DMS79 (cell line): ENCODE measurements at regions not wholly inside any gene's neighbourhood (a gene's known extent, or its start where the extent isn't known, plus 50 kb on each side); places are given as distances from the start of the nearest gene placed in this dataset.

Source experiments
- DNase-seq: peaks from one replicate; lab custom pipeline; 2025; lab: John Stamatoyannopoulos, UW

GRCh38 chr12:93015871-93016751 is 87.0 kb upstream of the EEA1 start:
- DNase-seq: no peak

DNA sequence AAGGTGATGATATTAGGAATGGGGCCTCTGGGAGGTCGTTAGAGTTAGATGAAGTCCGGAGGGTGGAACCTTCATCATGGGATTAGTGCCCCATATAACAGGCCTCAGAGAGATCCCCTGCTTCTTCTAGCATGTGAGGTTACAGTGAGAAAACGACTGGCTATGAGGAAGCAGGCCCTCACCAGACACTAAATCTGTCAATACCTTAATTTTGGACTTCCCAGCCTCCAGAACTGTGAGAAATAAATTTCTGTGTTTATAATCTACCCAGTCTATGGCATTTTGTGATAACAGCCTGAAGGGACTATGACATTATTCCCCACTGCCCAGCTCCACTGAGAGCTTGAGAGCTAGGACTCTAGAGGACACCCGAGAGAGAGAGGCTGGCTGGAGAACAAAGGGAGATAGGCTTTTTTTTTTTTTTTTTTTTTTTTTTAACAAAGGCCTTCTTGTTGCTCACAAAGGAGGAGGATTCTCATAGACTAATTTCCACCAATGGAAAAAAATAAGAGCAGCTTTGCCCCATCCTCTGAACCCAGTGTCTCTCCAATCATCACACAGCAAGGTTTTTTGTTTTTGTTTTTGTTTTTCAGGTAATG is 87.8 kb upstream of the EEA1 start:
- no peak for DNase-seq

- no peak for DNase-seq
Measured at GRCh38 chr12:93018610-93019009, 89.5 kb upstream of the EEA1 start.

DNA sequence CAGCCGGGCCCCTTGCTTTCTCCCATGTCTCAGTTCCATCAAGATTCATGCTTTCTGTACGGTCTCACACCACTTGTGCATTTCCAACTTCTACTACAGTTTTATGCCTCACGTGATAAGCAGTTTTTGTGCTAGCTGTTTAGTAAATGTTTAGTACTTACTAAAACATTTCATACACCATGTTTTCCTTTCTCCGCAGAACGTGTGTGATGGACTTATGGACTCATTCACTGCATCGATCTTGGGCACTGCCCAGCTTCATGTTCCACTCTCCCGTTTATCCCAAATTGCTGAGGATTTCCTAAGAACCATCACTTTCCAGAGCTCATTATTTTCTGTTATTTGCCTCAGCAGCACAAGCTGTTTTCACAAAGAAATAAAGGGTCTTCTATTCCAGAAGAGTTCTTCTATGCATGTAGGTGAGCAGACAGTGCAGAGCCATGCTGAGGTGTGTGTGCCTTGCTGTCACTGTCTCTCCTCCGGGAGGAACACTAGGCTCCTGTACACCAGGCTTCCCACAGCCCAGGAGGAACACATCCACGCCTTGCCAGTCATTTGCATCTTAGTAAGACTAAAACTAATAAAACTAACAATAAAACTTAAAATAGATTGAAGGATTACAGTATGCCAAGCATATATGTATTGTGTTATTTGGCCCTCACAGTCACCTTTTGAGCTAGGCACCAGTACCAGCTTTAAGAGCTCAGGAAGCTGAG is 90.3 kb upstream of the EEA1 start:
- no peak for DNase-seq

GRCh38 chr12:93019975-93020630 is 91.0 kb upstream of the EEA1 start:
- DNase-seq: no peak

DNA sequence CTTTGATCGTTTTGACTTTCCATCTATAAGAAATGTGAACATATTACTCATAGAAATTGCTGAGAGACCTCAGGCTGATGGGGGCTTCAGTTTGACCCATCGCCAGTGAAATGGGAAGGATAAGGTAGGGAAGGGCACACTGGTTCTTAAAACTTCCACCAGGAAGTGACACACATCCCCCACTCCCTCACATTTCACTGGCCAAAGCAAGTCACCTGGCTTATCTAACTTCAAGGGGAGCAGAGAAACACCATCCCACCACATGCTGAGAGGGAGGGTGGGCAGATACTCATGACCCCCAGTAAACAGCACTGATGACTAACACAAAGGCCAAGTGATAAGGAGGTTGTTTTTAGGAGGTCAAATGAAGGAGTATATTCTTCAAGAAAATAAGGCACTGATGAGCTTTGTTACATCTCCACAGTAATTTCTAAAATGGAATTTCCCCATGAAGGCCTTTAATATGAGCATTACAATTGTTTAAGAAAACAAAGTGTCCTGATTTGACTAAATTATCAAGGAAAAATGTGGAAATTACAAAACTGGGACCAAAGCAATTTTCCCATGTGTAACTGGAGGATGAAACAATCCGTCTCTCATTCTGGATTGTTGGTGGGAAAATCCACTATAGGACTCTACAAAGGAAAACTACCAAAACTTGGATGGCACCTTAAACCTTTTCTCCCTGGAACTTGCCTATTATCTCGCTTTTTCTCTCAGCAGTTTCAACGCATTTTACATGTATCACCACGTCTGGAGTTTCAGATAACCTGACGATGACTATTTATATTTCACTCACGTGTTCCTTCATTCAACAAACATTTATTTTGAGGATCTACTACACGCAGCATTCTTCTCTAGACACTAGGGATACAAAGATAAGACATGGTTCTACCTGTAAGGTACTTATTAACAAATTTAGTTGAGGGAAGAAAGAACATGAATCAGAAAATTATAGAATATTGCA is 91.8 kb upstream of the EEA1 start:
- no peak for DNase-seq

GRCh38 chr12:93022603-93023340 is 93.7 kb upstream of the EEA1 start:
- DNase-seq: no peak

- no peak for DNase-seq
Measured at GRCh38 chr12:93025145-93026103, 96.3 kb upstream of the EEA1 start.

DNA sequence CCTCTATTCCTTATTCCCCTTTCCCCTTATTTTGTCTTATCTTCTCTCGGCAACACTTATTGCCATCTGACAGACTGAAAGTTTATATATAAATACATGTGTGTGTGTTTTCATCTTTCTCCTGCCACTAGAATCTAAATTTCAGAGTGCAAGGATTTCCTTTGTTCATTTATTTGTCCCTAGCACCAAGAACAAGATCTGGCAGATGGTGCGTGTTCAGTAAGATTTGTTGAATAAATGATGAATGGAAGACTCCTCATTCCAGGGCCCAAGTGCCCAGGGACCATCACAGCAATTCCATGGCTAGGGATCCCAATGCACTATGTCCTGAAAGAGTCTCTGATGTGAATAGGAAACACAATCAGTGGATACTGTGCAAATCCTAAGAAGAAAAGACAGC is 97.9 kb upstream of the EEA1 start:
- DNase-seq: no peak

- DNase-seq: no peak
Measured at GRCh38 chr12:93029091-93029490, 100.0 kb upstream of the EEA1 start.

DNA sequence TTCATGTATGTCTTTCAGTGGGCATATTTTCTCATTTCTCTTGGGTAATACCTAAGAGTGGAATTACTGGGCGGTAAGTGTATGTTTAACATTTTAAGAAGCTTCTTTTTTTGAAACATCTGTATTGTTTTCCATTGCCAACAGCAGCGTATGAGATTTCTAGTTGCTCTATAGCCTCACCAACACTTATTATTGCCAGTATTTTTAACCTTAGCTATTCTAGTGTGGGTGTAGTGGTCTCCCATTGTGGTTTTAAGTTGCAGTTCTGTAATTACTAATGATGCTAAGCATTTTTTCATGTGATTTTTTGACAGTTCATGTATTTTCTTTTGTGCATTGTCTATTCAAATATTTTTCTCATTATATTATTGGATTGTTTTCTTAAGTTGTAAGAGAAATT is 101.9 kb upstream of the EEA1 start:
- no peak for DNase-seq

DNA sequence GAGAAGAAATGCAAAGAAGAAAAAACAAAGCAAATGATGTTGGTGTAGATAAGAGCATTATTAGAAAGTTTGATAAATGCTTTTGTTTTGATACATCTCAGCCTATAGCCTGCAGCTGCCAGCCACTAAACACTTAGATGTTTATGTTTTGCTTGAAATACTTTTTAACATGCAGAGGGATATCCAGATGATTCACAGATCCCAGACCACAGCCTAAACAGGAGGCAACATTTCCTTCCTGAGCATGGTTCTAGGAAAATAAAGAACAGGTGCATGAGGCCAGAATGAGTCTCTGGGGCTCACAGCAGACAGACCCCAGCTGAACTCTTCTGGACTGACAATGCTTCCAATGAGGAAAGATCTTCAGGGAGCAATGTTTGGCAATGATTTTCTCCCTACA is 103.7 kb upstream of the EEA1 start:
- DNase-seq: peak; percentile 3

DNA sequence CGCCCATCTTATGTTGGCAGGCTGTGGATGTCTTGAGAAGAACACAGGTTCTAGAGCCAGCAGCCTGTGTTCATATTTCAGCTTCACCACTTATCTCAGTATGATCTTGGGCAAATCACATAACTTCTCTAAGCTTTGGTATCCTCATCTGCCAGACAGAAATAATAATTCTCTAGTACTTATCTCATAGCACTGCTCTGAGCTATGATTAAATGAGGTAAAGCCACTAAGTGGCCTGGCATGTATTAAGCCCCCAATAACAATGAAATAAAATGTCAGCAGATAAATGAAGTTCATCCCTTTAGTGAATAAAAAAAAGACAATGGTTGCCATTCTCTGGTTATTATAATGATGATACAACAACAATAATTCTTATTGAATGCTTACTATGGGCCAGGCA is 104.9 kb upstream of the EEA1 start:
- no peak for DNase-seq

- no peak for DNase-seq
Measured at GRCh38 chr12:93039062-93039461, 110.0 kb upstream of the EEA1 start.

GRCh38 chr12:93039930-93040329 is 110.8 kb upstream of the EEA1 start:
- no peak for DNase-seq

GRCh38 chr12:93040367-93040766 is 111.3 kb upstream of the EEA1 start:
- DNase-seq: no peak

GRCh38 chr12:93041416-93041815 is 112.3 kb upstream of the EEA1 start:
- no peak for DNase-seq

GRCh38 chr12:93042283-93042682 is 113.2 kb upstream of the EEA1 start:
- DNase-seq: no peak

GRCh38 chr12:93042684-93043083 is 113.6 kb upstream of the EEA1 start:
- no peak for DNase-seq
